ENCODE measurements at regions not wholly inside any gene's neighbourhood (a gene's known extent, or its start where the extent isn't known, plus 50 kb on each side); places are given as distances from the start of the nearest gene placed in this dataset.

- no peak overlapping the region for H3K4me3 ChIP-seq (ENCODE audit: severe bottlenecking)
- H3K36me3 ChIP-seq (ENCODE audit: low read depth) = no peaks in the 10 kb centered on the region
- ATAC-seq (ENCODE audit: low read depth) = peak; percentile 44
- TF ChIP-seq, protein P1, sequence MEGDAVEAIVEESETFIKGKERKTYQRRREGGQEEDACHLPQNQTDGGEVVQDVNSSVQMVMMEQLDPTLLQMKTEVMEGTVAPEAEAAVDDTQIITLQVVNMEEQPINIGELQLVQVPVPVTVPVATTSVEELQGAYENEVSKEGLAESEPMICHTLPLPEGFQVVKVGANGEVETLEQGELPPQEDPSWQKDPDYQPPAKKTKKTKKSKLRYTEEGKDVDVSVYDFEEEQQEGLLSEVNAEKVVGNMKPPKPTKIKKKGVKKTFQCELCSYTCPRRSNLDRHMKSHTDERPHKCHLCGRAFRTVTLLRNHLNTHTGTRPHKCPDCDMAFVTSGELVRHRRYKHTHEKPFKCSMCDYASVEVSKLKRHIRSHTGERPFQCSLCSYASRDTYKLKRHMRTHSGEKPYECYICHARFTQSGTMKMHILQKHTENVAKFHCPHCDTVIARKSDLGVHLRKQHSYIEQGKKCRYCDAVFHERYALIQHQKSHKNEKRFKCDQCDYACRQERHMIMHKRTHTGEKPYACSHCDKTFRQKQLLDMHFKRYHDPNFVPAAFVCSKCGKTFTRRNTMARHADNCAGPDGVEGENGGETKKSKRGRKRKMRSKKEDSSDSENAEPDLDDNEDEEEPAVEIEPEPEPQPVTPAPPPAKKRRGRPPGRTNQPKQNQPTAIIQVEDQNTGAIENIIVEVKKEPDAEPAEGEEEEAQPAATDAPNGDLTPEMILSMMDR (IDR thresholded peaks at IDR 0.05; ENCODE audit: poor library complexity, severe bottlenecking) = no peak
- no peaks in the 10 kb centered on the region for H3K9me3 ChIP-seq (ENCODE audit: severe bottlenecking)
- peak overlapping the region; percentile 100 for H3K27ac ChIP-seq (ENCODE audit: poor library complexity, severe bottlenecking)
- H3K27me3 ChIP-seq (ENCODE audit: insufficient read depth, poor library complexity, severe bottlenecking) = no peaks in the 10 kb centered on the region
- DNase-seq (ENCODE audit: low spot score) = no peak
- H3K4me1 ChIP-seq (ENCODE audit: insufficient read depth, poor library complexity, severe bottlenecking) = peaks cover 30% of the 10 kb centered on the region
Observed at GRCh38 chr5:67267512-67268216, 71.1 kb upstream of the CD180 start.

DNA sequence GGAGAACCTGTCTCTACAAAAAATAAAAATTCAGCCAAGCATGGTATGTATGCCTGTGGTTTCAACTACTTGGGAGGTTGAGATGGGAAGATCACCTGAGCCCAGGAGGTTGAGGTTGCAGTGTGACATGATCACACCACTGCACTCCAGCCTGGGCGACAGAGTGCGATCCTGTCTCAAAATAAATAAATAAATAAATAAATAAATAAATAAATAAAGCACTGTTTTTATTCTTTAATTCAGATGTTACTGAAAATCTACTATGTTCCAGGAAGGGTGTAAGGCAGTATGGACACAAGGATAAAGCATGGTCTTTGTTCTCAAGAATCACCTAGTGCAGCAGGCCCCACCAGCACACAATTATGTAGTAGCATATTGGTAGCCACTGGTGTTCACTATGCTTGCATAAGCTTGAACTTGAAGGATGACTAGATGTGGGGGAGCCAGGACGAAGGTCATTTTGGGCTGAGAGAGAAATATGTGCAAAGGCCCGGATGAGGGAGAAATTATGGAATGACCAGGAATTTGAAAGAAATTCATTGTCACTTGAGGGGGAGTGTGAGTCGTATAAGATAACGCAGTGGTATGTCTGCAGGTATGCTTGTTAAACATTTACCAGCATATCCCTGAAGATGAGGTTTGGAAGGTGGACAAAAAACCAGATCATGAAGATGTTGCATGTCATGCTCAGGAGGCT lies 70.2 kb upstream of the CD180 start:
- ATAC-seq (ENCODE audit: low read depth) = no peak
- no peaks in the 10 kb centered on the region for H3K27me3 ChIP-seq (ENCODE audit: insufficient read depth, poor library complexity, severe bottlenecking)
- peaks cover 33% of the 10 kb centered on the region for H3K4me1 ChIP-seq (ENCODE audit: insufficient read depth, poor library complexity, severe bottlenecking)
- DNase-seq (ENCODE audit: low spot score) = no peak
- no peaks in the 10 kb centered on the region for H3K36me3 ChIP-seq (ENCODE audit: low read depth)
- no peak overlapping the region for H3K4me3 ChIP-seq (ENCODE audit: severe bottlenecking)
- peak overlapping the region; percentile 100 for H3K27ac ChIP-seq (ENCODE audit: poor library complexity, severe bottlenecking)
- TF ChIP-seq, protein P1 (IDR thresholded peaks at IDR 0.05; ENCODE audit: poor library complexity, severe bottlenecking) = no peak
- no peaks in the 10 kb centered on the region for H3K9me3 ChIP-seq (ENCODE audit: severe bottlenecking)

GRCh38 chr5:67265951-67266350 lies 69.4 kb upstream of the CD180 start:
- H3K4me3 ChIP-seq (ENCODE audit: severe bottlenecking) = no peak overlapping the region
- no peaks in the 10 kb centered on the region for H3K36me3 ChIP-seq (ENCODE audit: low read depth)
- ATAC-seq (ENCODE audit: low read depth) = no peak

DNA sequence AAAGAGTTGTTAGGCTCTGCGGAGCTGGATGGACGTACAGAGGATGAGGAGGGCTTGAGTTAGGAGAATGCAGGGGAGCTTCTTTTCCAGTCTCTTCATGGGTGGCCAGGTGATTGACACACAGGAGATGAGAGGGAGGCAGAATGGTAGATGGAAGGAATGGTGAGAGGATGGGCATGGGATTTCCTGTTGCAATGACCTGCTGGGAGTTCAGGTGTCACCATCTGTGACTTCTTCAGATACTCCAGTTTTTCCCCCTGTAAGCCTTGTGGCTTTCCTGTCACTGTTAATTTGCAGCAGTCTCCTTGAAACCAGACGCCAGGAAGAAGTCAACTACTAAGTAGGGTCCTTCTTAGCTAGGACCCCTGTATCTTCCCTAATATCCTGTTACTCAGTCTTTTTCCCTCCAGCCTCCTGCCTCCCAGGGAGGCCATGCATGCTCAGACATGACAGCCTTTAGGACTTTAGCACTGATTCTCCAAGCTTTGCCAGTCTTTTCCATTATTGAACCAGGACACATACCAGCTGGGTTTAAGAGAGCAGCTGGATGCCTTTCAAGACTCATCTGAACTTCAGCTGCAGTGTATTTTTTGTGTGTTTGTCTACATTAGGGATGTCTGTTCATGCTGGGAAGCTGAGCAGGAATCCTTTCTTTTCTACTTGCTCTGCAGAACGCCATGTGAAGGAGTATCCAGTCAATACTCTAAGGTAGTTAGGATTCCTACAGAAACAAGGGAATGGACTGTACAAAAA lies 67.2 kb upstream of the CD180 start:
- Histone ChIP-seq H3K4me3 (ENCODE audit: severe bottlenecking) (no peak overlapping the region), H3K27ac (ENCODE audit: poor library complexity, severe bottlenecking) (peak overlapping the region; percentile 19), H3K27me3 (ENCODE audit: insufficient read depth, poor library complexity, severe bottlenecking) (no peaks in the 10 kb centered on the region), H3K36me3 (ENCODE audit: low read depth) (no peaks in the 10 kb centered on the region), H3K4me1 (ENCODE audit: insufficient read depth, poor library complexity, severe bottlenecking) (peaks cover 28% of the 10 kb centered on the region), H3K9me3 (ENCODE audit: severe bottlenecking) (no peaks in the 10 kb centered on the region)
- TF ChIP-seq, protein P1 (IDR thresholded peaks at IDR 0.05; ENCODE audit: poor library complexity, severe bottlenecking) = no peak
- DNase-seq (ENCODE audit: low spot score) (no peak), ATAC-seq (ENCODE audit: low read depth) (no peak)

More at GRCh38 chr5:67265951-67266350, 69.4 kb upstream of the CD180 start:
- no peak for DNase-seq (ENCODE audit: low spot score)
- H3K4me1 ChIP-seq (ENCODE audit: insufficient read depth, poor library complexity, severe bottlenecking) = peaks cover 33% of the 10 kb centered on the region
- no peaks in the 10 kb centered on the region for H3K9me3 ChIP-seq (ENCODE audit: severe bottlenecking)
- TF ChIP-seq, protein P1 (IDR thresholded peaks at IDR 0.05; ENCODE audit: poor library complexity, severe bottlenecking) = no peak
- H3K27me3 ChIP-seq (ENCODE audit: insufficient read depth, poor library complexity, severe bottlenecking) = no peaks in the 10 kb centered on the region
- H3K27ac ChIP-seq (ENCODE audit: poor library complexity, severe bottlenecking) = peak overlapping the region; percentile 100

Data from RWPE2 (cell line).